Sigmoid colon (tissue), 6 donors: ENCODE measurements at regions not wholly inside any gene's neighbourhood (a gene's known extent, or its start where the extent isn't known, plus 50 kb on each side); places are given as distances from the start of the nearest gene placed in this dataset.
A peak's percentile ranks its signal among the peaks of the same experiment; 100 is the strongest.

Source experiments
- DNase-seq: peaks from one replicate; pipeline ENCODE4 v3.0.0-alpha.2; 2019
- H3K27ac ChIP-seq, 4 donors: fragments of 200-600 bp; sonication (generic); one replicate each; pipeline ENCODE4 v1.5.1; 2016 to 2019; ENCODE audit warnings: mild to moderate bottlenecking in 1 of 4
- H3K27me3 ChIP-seq, 3 donors: fragments of 200-600 bp; sonication (generic); one replicate each; pipeline ENCODE4 v1.5.1; 2019; ENCODE audit warnings: mild to moderate bottlenecking in 1 of 3
- H3K36me3 ChIP-seq, 4 donors: fragments of 200-600 bp; sonication (generic); one replicate each; pipeline ENCODE4 v1.5.1; 2016 to 2019
- H3K4me1 ChIP-seq, 4 donors: fragments of 200-600 bp; sonication (generic); one replicate each; pipeline ENCODE4 v1.5.1; 2017 to 2019
- H3K4me3 ChIP-seq, 4 donors: fragments of 200-600 bp; sonication (generic); one replicate each; pipeline ENCODE4 v1.5.1; 2017 to 2019; ENCODE audit warnings: mild to moderate bottlenecking in 2 of 4, moderate library complexity in 1 of 4
- H3K9me3 ChIP-seq, 4 donors: fragments of 200-600 bp in 3 of 4; sonication (generic) in 3 of 4; one replicate each; pipeline versions ENCODE4 v1.5.1 to v1.6.1; 2013 to 2019
- CTCF ChIP-seq, 4 experiments: fragments of 450-650 bp in 3 of 4; fragments of 200-600 bp in 1 of 4; IDR thresholded peaks; one replicate each; pipeline ENCODE4 v1.5.1; 2016 to 2019; ENCODE audit warnings: antibody characterized with exemption in 4 of 4, mild to moderate bottlenecking in 3 of 4, moderate library complexity in 2 of 4
- EP300 ChIP-seq, 4 donors: sonication (generic); formaldehyde crosslinking; IDR thresholded peaks; one replicate each; pipeline ENCODE4 v1.6.1; 2017; ENCODE audit warnings: antibody characterized with exemption in 4 of 4
- POLR2A ChIP-seq, 2 donors: fragments of 450-650 bp; IDR thresholded peaks; one replicate each; pipeline ENCODE4 v1.6.1; 2016; ENCODE audit warnings: antibody characterized with exemption in 2 of 2, mild to moderate bottlenecking in 2 of 2, moderate library complexity in 2 of 2
- POLR2AphosphoS5 ChIP-seq, 4 donors: sonication (generic); formaldehyde crosslinking; IDR thresholded peaks; one replicate each; pipeline ENCODE4 v1.6.1; 2017; ENCODE audit warnings: antibody characterized with exemption in 4 of 4
- WGBS, 2 donors: extraction: QIAGEN DNeasy Blood & Tissue Kit; methylation state at CpG; one replicate each; pipeline ENCODE4 v1.1.7; 2013; 5-methylcytosine and 5-hydroxymethylcytosine counted together
- intact Hi-C: fragments of 100-400 bp; cut with DNase I; formaldehyde crosslinking; loops from one replicate; pipeline ENCODE4 v1.15.1; 2023
- donor health status: healthy with polysubstance abuse.
- donor health status: healthy.

- Histone ChIP-seq H3K9me3 (peaks cover 0 to 12% (median 2%) of the 10 kb centered on the region in 4 donors), H3K27me3 (no peaks in the 10 kb centered on the region), H3K27ac (no peak overlapping the region), H3K36me3 (no peaks in the 10 kb centered on the region), H3K4me1 (no peaks in the 10 kb centered on the region), H3K4me3 (no peak overlapping the region)
- TF ChIP-seq CTCF (IDR thresholded peaks at IDR 0.05) (no peak), EP300 (IDR thresholded peaks at IDR 0.05) (no peak), POLR2AphosphoS5 (IDR thresholded peaks at IDR 0.05) (no peak), POLR2A (IDR thresholded peaks at IDR 0.05) (no peak)
- intact Hi-C loops = no loop called here
- no peak for DNase-seq
- WGBS, 2 donors = 82 to 85% methylated on average over 2 of the region's 2 CpGs
Measured at GRCh38 chr4:175419236-175419718, 392.8 kb downstream of the GPM6A start.

- intact Hi-C loops = no loop called here
- Histone ChIP-seq H3K36me3 (no peaks in the 10 kb centered on the region), H3K4me3 (no peak overlapping the region), H3K9me3 (peaks cover 0 to 12% (median 2%) of the 10 kb centered on the region in 4 donors), H3K27me3 (no peaks in the 10 kb centered on the region), H3K4me1 (no peaks in the 10 kb centered on the region), H3K27ac (no peak overlapping the region)
- DNase-seq = no peak
- WGBS, 2 donors = 40 to 65% methylated on average over 3 of the region's 3 CpGs
- no peak for TF ChIP-seq CTCF (IDR thresholded peaks at IDR 0.05)
- TF ChIP-seq POLR2A (IDR thresholded peaks at IDR 0.05) = no peak
- TF ChIP-seq EP300 (IDR thresholded peaks at IDR 0.05) = no peak
- no peak for TF ChIP-seq POLR2AphosphoS5 (IDR thresholded peaks at IDR 0.05)
Measured at GRCh38 chr4:175421506-175421905, 390.6 kb downstream of the GPM6A start.

GRCh38 chr4:175422331-175422730 is 389.7 kb downstream of the GPM6A start:
- no peaks in the 10 kb centered on the region for H3K4me1 ChIP-seq
- no peak for DNase-seq
- H3K4me3 ChIP-seq = no peak overlapping the region
- no peak overlapping the region for H3K27ac ChIP-seq
- intact Hi-C loops = no loop called here
- 68 to 81% methylated on average over 2 of the region's 2 CpGs for WGBS, 2 donors
- no peak for TF ChIP-seq EP300 (IDR thresholded peaks at IDR 0.05)
- no peak for TF ChIP-seq CTCF (IDR thresholded peaks at IDR 0.05)
- no peak for TF ChIP-seq POLR2AphosphoS5 (IDR thresholded peaks at IDR 0.05)
- no peak for TF ChIP-seq POLR2A (IDR thresholded peaks at IDR 0.05)
- no peaks in the 10 kb centered on the region for H3K36me3 ChIP-seq
- peaks cover 0 to 6% (median 0%) of the 10 kb centered on the region in 4 donors for H3K9me3 ChIP-seq
- no peaks in the 10 kb centered on the region for H3K27me3 ChIP-seq

GRCh38 chr4:175424111-175424510 is 388.0 kb downstream of the GPM6A start:
- no peak overlapping the region for H3K4me3 ChIP-seq
- H3K27me3 ChIP-seq = no peaks in the 10 kb centered on the region
- intact Hi-C loops = no loop called here
- WGBS, 2 donors = 67 to 84% methylated on average over 4 of the region's 4 CpGs
- TF ChIP-seq CTCF (IDR thresholded peaks at IDR 0.05) (no peak), POLR2A (IDR thresholded peaks at IDR 0.05) (no peak), EP300 (IDR thresholded peaks at IDR 0.05) (no peak), POLR2AphosphoS5 (IDR thresholded peaks at IDR 0.05) (no peak)
- H3K9me3 ChIP-seq = peaks cover 0 to 3% (median 0%) of the 10 kb centered on the region in 4 donors
- no peaks in the 10 kb centered on the region for H3K4me1 ChIP-seq
- no peak for DNase-seq
- H3K36me3 ChIP-seq = no peaks in the 10 kb centered on the region
- H3K27ac ChIP-seq = no peak overlapping the region

GRCh38 chr4:175427751-175428150 is 384.3 kb downstream of the GPM6A start:
- H3K4me1 ChIP-seq = no peaks in the 10 kb centered on the region
- DNase-seq = no peak
- 90 to 91% methylated on average over 44 of the region's 44 CpGs for WGBS, 2 donors
- intact Hi-C loops = no loop called here
- H3K4me3 ChIP-seq = peak overlapping the region in 1 of 4 donors; percentile 15
- TF ChIP-seq POLR2A (IDR thresholded peaks at IDR 0.05) (no peak), CTCF (IDR thresholded peaks at IDR 0.05) (no peak), POLR2AphosphoS5 (IDR thresholded peaks at IDR 0.05) (no peak), EP300 (IDR thresholded peaks at IDR 0.05) (no peak)
- peaks cover 0 to 3% (median 0%) of the 10 kb centered on the region in 4 donors for H3K9me3 ChIP-seq
- no peaks in the 10 kb centered on the region for H3K27me3 ChIP-seq
- no peaks in the 10 kb centered on the region for H3K36me3 ChIP-seq
- no peak overlapping the region for H3K27ac ChIP-seq
